AG09309 (cell line): ENCODE measurements at regions not wholly inside any gene's neighbourhood (a gene's known extent, or its start where the extent isn't known, plus 50 kb on each side); places are given as distances from the start of the nearest gene placed in this dataset.

Experiments used
- DNase-seq: peaks from one replicate; pipeline ENCODE4 v3.0.0-alpha.2; 2010; ENCODE audit warnings: low read depth
- H3K4me3 ChIP-seq: 2 replicates; pipeline ENCODE4 v1.5.1; 2011; ENCODE audit warnings: mild to moderate bottlenecking, low read depth, low read length, moderate library complexity; ENCODE audit not compliant: control insufficient read depth
- TF ChIP-seq, protein P1 (sequence below): IDR thresholded peaks from 2 replicates; pipeline ENCODE4 v1.5.1; 2011; ENCODE audit warnings: mild to moderate bottlenecking, low read depth, low read length, inconsistent platforms; ENCODE audit not compliant: insufficient read depth, control insufficient read depth; ENCODE audit errors: missing control alignments

DNA sequence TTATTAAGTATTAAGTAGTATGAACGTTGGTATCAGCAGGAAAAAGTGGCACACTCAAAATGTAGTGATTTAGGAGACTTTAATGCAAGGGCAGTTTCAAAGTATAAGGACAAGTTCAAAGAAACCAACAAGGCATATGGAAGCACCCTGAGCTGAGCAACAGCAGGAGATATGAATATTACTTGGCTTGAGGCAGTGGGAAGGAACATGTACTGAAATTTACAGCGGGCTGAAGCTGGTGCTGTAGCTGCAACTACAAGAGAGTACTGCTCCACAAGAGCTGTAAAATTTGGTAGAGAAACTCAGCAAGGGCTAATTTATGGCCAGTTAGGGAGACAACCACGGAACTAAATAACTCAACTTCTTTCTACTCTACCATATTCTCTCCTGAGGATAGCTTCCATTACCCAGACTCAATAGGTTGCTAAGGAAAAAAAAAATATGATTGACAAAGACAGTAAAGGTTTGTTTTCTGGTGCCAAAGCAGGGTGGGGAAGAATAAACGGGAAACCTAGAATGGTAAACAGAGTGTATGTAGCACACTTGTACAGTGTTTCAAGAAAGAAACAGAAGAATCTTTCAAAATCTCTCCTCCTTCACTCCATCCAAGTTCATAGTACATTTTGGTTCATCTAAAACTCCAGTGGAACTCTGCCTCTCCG, 487.8 kb upstream of the MGAT4C start:
- TF ChIP-seq, protein P1, sequence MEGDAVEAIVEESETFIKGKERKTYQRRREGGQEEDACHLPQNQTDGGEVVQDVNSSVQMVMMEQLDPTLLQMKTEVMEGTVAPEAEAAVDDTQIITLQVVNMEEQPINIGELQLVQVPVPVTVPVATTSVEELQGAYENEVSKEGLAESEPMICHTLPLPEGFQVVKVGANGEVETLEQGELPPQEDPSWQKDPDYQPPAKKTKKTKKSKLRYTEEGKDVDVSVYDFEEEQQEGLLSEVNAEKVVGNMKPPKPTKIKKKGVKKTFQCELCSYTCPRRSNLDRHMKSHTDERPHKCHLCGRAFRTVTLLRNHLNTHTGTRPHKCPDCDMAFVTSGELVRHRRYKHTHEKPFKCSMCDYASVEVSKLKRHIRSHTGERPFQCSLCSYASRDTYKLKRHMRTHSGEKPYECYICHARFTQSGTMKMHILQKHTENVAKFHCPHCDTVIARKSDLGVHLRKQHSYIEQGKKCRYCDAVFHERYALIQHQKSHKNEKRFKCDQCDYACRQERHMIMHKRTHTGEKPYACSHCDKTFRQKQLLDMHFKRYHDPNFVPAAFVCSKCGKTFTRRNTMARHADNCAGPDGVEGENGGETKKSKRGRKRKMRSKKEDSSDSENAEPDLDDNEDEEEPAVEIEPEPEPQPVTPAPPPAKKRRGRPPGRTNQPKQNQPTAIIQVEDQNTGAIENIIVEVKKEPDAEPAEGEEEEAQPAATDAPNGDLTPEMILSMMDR: no peak
- H3K4me3 ChIP-seq: no peak overlapping the region
- DNase-seq: no peak

GRCh38 chr12:86741531-86741930, 485.3 kb upstream of the MGAT4C start:
- DNase-seq: no peak
- H3K4me3 ChIP-seq: no peak overlapping the region
- TF ChIP-seq, protein P1: no peak

- no peak for DNase-seq
- no peak overlapping the region for H3K4me3 ChIP-seq
- TF ChIP-seq, protein P1: no peak
Observed at GRCh38 chr12:86735851-86736250, 479.7 kb upstream of the MGAT4C start.

- no peak overlapping the region for H3K4me3 ChIP-seq
- DNase-seq: no peak
- TF ChIP-seq, protein P1: no peak
Observed at GRCh38 chr12:86735072-86735471, 478.9 kb upstream of the MGAT4C start.

GRCh38 chr12:86730233-86730632, 474.0 kb upstream of the MGAT4C start:
- no peak for DNase-seq
- TF ChIP-seq, protein P1: no peak
- no peak overlapping the region for H3K4me3 ChIP-seq

- TF ChIP-seq, protein P1: no peak
- no peak overlapping the region for H3K4me3 ChIP-seq
- no peak for DNase-seq
Observed at GRCh38 chr12:86729739-86730138, 473.5 kb upstream of the MGAT4C start.
